ENCODE measurements at regions not wholly inside any gene's neighbourhood (a gene's known extent, or its start where the extent isn't known, plus 50 kb on each side); places are given as distances from the start of the nearest gene placed in this dataset.

DNA sequence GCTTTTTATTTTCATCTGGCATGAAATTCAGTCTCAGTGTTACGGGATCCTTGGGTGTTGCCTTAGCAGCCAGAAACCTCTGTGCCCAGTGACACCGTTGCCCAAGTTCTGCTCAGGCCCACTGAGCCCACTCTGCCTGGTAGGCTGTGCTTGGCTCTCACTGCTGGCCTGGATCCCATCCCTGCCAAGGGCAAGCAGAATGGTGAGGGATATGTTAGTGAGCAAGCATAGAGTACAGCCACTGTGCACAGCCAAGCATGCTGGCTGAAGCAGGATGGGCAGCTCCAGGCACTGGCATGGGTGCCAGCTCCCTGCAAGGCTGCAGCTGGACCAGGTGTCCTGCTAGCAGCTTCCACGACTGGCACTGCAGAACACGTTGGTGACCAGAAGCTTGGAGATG, 194.7 kb upstream of the TFPI start (continued):
- TF ChIP-seq REST (IDR thresholded peaks at IDR 0.05; ENCODE audit: unreplicated experiment): no peak

- peak; percentile 22; the same call in 1 of the 3 replicates for ATAC-seq
- H2AFZ ChIP-seq: no peak overlapping the region; the same call in 1 of the 2 replicates
- TF ChIP-seq CREB1 (CRISPR knock-in tag; IDR thresholded peaks at IDR 0.05; ENCODE audit: low read depth) (no peak), EZH2phosphoT487 (IDR thresholded peaks at IDR 0.05; ENCODE audit: unreplicated experiment) (no peak), ZNF114 (CRISPR knock-in tag; IDR thresholded peaks at IDR 0.05) (no peak), NANOG (IDR thresholded peaks at IDR 0.05; ENCODE audit: borderline replicate concordance) (no peak), STAT1 (IDR thresholded peaks at IDR 0.05; ENCODE audit: unreplicated experiment) (no peak), EZH2 (IDR thresholded peaks at IDR 0.05; ENCODE audit: low read depth, unreplicated experiment) (no peak), ZNF331 (CRISPR knock-in tag; IDR thresholded peaks at IDR 0.05; ENCODE audit: low read depth) (no peak)
- TF ChIP-seq, protein P1, sequence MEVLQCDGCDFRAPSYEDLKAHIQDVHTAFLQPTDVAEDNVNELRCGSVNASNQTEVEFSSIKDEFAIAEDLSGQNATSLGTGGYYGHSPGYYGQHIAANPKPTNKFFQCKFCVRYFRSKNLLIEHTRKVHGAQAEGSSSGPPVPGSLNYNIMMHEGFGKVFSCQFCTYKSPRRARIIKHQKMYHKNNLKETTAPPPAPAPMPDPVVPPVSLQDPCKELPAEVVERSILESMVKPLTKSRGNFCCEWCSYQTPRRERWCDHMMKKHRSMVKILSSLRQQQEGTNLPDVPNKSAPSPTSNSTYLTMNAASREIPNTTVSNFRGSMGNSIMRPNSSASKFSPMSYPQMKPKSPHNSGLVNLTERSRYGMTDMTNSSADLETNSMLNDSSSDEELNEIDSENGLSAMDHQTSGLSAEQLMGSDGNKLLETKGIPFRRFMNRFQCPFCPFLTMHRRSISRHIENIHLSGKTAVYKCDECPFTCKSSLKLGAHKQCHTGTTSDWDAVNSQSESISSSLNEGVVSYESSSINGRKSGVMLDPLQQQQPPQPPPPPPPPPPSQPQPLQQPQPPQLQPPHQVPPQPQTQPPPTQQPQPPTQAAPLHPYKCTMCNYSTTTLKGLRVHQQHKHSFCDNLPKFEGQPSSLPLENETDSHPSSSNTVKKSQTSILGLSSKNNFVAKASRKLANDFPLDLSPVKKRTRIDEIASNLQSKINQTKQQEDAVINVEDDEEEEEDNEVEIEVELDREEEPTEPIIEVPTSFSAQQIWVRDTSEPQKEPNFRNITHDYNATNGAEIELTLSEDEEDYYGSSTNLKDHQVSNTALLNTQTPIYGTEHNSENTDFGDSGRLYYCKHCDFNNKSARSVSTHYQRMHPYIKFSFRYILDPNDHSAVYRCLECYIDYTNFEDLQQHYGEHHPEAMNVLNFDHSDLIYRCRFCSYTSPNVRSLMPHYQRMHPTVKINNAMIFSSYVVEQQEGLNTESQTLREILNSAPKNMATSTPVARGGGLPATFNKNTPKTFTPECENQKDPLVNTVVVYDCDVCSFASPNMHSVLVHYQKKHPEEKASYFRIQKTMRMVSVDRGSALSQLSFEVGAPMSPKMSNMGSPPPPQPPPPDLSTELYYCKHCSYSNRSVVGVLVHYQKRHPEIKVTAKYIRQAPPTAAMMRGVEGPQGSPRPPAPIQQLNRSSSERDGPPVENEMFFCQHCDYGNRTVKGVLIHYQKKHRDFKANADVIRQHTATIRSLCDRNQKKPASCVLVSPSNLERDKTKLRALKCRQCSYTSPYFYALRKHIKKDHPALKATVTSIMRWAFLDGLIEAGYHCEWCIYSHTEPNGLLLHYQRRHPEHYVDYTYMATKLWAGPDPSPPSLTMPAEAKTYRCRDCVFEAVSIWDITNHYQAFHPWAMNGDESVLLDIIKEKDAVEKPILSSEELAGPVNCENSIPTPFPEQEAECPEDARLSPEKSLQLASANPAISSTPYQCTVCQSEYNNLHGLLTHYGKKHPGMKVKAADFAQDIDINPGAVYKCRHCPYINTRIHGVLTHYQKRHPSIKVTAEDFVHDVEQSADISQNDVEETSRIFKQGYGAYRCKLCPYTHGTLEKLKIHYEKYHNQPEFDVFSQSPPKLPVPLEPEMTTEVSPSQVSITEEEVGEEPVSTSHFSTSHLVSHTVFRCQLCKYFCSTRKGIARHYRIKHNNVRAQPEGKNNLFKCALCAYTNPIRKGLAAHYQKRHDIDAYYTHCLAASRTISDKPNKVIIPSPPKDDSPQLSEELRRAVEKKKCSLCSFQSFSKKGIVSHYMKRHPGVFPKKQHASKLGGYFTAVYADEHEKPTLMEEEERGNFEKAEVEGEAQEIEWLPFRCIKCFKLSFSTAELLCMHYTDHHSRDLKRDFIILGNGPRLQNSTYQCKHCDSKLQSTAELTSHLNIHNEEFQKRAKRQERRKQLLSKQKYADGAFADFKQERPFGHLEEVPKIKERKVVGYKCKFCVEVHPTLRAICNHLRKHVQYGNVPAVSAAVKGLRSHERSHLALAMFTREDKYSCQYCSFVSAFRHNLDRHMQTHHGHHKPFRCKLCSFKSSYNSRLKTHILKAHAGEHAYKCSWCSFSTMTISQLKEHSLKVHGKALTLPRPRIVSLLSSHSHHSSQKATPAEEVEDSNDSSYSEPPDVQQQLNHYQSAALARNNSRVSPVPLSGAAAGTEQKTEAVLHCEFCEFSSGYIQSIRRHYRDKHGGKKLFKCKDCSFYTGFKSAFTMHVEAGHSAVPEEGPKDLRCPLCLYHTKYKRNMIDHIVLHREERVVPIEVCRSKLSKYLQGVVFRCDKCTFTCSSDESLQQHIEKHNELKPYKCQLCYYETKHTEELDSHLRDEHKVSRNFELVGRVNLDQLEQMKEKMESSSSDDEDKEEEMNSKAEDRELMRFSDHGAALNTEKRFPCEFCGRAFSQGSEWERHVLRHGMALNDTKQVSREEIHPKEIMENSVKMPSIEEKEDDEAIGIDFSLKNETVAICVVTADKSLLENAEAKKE (CRISPR knock-in tag; IDR thresholded peaks at IDR 0.05): no peak
- TF ChIP-seq, protein P2, sequence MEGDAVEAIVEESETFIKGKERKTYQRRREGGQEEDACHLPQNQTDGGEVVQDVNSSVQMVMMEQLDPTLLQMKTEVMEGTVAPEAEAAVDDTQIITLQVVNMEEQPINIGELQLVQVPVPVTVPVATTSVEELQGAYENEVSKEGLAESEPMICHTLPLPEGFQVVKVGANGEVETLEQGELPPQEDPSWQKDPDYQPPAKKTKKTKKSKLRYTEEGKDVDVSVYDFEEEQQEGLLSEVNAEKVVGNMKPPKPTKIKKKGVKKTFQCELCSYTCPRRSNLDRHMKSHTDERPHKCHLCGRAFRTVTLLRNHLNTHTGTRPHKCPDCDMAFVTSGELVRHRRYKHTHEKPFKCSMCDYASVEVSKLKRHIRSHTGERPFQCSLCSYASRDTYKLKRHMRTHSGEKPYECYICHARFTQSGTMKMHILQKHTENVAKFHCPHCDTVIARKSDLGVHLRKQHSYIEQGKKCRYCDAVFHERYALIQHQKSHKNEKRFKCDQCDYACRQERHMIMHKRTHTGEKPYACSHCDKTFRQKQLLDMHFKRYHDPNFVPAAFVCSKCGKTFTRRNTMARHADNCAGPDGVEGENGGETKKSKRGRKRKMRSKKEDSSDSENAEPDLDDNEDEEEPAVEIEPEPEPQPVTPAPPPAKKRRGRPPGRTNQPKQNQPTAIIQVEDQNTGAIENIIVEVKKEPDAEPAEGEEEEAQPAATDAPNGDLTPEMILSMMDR (conservative IDR thresholded peaks at IDR 0.05; ENCODE audit: low read depth in 2 of 2): no peak
These were observed 195.7 kb upstream of the TFPI start for GRCh38 chr2:187749804-187750431.

More at GRCh38 chr2:187749804-187750431, 195.7 kb upstream of the TFPI start:
- no peak overlapping the region for H3K4me3 Mint-ChIP-seq
- Histone ChIP-seq H3K4me3 (no peak overlapping the region), H4K20me1 (replicated peaks; ENCODE audit: insufficient read depth) (no peaks in the 10 kb centered on the region), H3K27ac (ENCODE audit: low read depth) (no peak overlapping the region), H3K36me3 (ENCODE audit: insufficient read depth) (no peaks in the 10 kb centered on the region), H3F3A (replicated peaks; ENCODE audit: low read depth) (no peaks in the 10 kb centered on the region), H3K79me2 (replicated peaks; ENCODE audit: insufficient read depth) (no peaks in the 10 kb centered on the region), H3K9me2 (ENCODE audit: insufficient read depth) (no peaks in the 10 kb centered on the region), H3K4me1 (ENCODE audit: insufficient read depth) (no peaks in the 10 kb centered on the region), H3K4me2 (no peak overlapping the region), H3K27me3 (ENCODE audit: insufficient read depth) (no peaks in the 10 kb centered on the region)
- no peaks in the 10 kb centered on the region; the same call in 2 of the 3 replicates for H3K36me3 Mint-ChIP-seq (ENCODE audit: low read depth)
- H3K4me1 Mint-ChIP-seq: no peaks in the 10 kb centered on the region
- no peak overlapping the region for H3K27ac Mint-ChIP-seq
- H3K9me3 Mint-ChIP-seq: 0 out of 3 replicates have a peak, but pooled peaks cover 4% of the 10 kb centered on the region
- no peaks in the 10 kb centered on the region for H3K27me3 Mint-ChIP-seq (ENCODE audit: insufficient read depth, low read depth, poor library complexity)
- DNase-seq (ENCODE audit: low spot score): no peak
